HL-60 (cell line): ENCODE measurements at regions not wholly inside any gene's neighbourhood (a gene's known extent, or its start where the extent isn't known, plus 50 kb on each side); places are given as distances from the start of the nearest gene placed in this dataset.

Experiments used
- CTCF ChIP-seq: IDR thresholded peaks from one replicate; pipeline ENCODE4 v1.5.1; 2011; ENCODE audit warnings: low read length, control low read depth, inconsistent platforms; ENCODE audit not compliant: insufficient read depth
- POLR2AphosphoS5 ChIP-seq: IDR thresholded peaks from 2 replicates; pipeline ENCODE4 v1.6.1; 2012; ENCODE audit warnings: low read depth
- REST ChIP-seq: IDR thresholded peaks from 2 replicates; pipeline ENCODE4 v1.6.1; 2012; ENCODE audit warnings: low read depth; ENCODE audit not compliant: insufficient replicate concordance

GRCh38 chr13:40484101-40484800, 182.2 kb downstream of the FOXO1 start:
- no peak for TF ChIP-seq CTCF
- TF ChIP-seq REST, result no peak
- no peak for TF ChIP-seq POLR2AphosphoS5
